COLO668 (cell line): ENCODE measurements at regions not wholly inside any gene's neighbourhood (a gene's known extent, or its start where the extent isn't known, plus 50 kb on each side); places are given as distances from the start of the nearest gene placed in this dataset.
"Not testable (repeated sequence)": the region's sequence is repeated elsewhere in the genome, so short reads cannot be mapped to it uniquely, and the experiment has no call there.

Experiments used
- DNase-seq: peaks from one replicate; lab custom pipeline; 2025; ENCODE audit not compliant: unreplicated experiment; lab: John Stamatoyannopoulos, UW

DNA sequence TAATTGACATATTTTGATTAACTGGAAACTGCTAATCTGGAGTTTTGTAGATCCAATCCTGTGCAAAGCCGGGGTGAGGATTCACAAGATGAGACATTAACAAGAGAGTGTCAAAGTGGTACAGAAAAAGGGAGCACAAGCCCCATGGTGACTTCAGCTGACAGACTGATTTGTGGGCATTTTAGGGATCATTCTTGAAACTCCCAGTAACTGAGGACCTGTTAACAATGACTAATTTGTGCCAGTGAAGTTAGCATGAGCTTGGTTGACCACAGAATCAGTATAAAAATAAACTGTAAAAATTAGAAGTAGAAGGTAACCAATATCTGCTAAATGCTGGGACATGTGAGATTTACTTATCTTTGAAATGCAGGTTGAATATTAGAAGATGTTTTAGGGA, 1578.3 kb downstream of the EFNA5 start:
- no peak for DNase-seq

DNA sequence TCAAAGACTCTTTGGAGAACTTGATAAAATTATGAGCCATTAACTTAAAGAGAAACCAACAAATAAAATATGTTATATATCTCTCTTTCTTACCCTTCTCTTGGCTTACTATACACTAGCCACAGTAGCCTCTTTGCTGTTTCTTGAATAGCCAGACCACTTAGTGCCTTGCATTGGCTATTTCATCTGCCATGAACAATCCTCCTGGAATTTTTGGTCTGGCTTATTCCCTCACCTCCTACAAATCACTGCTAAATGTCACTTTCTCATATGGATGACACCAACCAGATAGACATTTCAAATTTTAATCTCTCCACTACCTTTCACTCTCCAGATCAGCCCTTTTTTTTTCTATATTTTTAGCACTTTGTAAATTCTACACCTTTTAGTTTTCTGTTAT, 1581.7 kb downstream of the EFNA5 start:
- no peak for DNase-seq

DNA sequence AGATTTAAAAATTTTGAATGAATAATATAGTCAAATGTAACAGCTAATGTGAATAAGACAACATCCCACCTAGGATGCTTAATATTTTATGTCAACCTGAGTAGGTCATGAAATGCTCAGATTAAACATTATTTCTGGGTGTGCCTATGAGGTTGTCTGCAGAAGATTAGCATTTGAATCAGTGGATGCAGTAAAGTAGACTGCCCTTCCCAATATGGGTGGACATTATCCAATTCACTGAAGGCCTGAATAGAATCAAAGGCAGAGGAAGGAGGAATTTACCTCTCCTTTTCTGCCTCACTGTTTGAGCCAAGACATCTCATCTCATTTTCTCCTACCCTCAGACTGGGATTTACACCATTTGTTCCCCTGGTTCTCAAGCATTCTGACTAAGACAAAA, 1582.3 kb downstream of the EFNA5 start:
- DNase-seq: no peak

DNA sequence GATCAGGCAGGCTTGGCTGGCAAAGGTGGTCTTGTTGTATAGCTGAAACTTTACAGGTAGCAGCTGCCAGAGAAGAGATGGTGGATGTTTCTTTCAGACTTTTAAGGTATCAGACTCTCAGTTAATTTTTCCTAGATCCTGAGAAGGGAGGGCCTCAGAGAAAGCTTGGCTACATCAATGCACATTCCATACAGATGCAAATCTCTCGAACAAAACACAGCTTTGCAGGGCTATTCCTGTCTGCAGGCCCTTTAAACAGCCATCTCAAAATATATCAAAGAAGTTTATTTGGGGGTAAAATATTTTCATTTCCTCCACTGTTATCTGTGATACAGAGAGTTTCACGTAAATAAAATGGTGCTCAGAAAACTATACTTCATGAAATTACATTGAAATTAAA, 1584.4 kb downstream of the EFNA5 start:
- no peak for DNase-seq

DNA sequence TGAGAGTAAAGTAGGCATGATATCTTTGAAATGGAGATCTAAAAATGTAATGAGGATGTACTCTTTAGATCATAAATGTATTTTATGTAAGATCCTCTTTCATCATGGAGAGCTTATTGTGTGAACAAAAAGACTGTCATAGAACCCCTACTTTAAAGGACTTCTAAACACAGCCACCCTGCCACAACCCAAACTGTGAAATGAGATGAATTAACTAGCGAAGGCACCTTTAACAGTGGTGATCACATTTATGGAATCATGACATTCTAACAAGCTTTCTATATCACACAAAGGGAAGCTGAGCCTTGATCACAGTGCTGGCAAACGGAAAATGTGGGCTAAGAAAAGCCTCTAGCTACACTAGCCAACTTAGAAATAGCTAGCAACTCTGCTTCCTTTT, 1585.2 kb downstream of the EFNA5 start:
- no peak for DNase-seq

DNA sequence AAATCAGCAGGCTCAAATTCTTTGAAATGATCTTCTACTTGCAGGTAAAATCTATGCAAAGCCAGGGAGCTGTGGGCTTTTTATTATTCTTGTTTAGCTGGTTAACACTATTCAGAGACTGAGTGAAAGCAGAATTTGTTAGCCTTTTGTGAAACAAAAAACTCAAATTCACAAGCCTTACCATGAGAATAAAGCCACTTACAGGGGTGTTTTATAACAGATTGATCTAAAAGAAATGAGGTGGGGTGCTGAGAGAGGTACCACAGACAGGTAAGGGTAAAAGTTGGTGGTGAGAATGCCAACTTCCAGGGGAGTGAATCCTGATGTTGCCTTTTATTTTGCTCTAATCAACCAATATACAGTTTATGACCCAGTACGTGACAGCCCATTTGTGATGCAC, 1585.6 kb downstream of the EFNA5 start:
- no peak for DNase-seq

DNA sequence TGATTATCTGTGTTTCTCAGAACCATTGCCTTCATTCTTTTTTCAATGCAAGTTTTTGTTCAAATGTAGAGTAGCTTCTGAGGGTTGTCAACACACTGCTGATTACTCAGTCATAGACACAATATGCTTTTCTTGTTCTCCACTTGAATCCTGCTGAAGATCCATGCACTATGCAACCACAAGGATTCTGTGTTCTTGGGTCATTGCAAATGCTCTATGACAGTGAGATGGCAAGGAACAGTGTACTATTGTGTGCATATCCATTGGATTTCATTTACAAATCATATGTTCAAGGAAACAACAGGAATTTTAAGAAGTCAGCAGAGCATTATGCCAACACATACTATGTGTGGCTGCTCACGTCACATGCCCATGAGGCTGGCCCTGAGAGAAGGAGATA, 1590.2 kb downstream of the EFNA5 start:
- DNase-seq: no peak

DNA sequence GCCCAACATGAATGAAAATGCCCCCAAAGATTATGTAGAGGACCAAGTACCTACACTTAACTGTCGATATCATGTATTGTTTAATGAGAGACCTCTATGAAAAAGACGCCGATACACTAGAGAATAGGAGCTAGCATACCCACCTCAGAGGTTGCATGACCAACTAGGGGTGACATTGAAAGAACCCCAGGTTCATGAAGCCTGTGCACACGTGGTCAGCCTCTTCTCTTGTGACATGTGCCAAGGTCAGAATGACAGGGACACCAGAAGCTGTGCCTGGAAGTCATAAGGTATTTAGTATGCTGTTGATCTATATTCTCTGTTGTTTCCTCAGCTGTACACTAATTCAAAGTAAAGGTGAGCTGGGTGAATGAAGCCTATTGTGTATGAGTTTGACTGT, 1594.1 kb downstream of the EFNA5 start:
- peak; percentile 1 for DNase-seq

DNA sequence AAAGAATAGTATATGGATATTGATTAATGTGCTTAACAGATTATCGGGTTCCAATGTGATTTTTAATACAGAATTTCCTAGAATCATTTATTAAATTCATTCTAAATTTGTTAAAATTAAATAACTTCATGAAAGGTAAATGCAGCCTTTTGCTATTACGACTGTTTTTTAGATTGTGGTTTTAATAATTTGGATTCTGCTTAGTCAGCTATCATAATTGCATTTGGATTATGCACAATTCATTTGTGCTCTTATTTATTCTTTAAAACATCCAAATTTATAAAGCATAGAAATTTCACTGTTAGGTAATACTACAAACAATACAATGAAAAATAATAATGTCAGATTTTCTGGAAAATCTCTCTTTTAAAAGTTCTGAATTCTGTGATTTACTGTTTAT, 1598.5 kb downstream of the EFNA5 start:
- no peak for DNase-seq

DNA sequence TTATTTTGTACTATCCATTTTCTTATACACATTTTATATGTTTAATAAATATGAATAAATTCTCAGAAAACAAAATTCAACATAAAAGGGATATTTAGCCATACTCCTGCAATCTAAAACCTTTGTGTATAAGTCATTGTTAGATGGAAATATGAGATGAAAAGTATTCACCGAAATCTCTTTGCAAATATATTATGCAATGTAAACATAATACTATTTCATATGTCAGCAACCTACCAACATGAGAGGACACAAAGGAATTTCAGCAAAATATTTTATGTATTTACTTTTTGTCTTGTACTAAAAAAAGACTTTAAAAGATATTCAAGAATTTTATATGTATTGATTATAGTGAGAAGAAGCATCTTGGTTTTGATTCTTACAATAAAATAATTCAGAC, 1623.4 kb downstream of the EFNA5 start:
- DNase-seq: no peak

DNA sequence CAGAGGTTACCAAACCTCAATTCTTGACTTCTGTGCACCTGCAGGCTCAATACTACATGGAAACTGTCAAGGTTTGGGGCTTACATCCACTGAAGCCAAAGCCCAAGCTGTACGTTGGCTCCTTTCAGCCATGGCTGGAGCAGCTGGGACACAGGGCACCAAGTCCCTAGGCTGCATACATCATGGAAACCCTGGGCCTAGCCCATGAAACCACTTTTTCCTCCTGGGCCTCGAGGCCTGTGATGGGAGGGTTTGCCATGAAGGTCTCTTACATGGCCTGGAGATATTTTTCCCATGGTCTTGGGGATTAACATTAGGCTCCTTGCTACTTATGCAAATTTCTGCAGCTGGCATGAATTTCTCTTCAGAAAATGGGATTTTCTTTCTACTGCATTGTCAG, 1638.7 kb downstream of the EFNA5 start:
- DNase-seq: not testable (repeated sequence)

DNA sequence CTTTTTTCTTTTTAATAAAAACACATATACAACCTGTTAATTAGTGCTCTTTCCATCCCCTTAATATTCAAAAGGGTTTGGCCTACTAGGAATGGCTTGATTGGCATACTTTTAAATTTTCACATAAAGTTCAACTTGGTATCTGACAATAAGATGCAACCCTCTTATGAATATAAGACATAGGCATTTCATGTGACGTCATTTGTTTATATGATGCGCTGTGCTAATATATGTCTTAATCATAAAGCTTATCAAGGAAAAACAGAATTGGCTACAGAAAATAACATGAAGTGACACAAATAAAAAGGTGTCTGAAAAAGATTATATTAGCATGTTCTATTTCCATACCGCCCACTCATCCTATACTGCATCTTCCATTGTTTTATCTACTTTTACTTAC, 1642.4 kb downstream of the EFNA5 start:
- no peak for DNase-seq

DNA sequence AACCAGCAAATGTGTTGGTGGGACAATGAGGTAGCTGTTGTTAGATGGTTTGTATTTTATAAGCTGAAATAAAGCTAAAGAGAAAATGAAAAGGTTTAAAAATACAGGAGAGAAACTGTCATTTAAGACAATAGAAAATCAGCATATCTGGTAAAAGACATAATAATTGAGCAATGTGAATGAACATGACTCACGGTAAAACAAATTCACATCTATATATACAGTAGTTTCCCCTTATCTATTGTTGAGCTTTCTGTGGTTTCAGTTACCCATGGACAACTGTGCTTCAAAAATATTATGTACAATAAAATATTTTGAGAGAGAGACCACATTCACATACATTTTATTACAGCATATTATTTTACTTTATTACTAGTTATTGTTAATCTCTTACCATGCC, 1649.8 kb downstream of the EFNA5 start:
- no peak for DNase-seq

DNA sequence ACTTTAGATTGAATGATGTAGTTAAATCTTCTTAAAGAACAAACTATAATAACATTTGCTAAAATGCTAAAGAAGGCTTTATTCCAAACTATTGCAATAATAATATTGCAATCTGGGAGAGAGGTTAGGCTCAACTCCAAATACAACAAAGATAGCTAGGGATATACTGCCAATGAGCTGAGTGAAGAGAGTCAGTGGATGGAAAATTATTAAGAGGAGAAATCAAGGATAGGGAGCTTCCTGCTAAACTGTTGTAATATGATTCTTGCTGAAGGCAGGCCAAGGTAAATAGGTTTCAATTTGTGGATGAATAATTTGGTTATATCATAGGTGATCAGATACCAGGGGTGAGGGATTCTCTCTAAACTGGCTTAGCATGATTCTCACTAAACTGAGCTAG, 1651.5 kb downstream of the EFNA5 start:
- DNase-seq: no peak

DNA sequence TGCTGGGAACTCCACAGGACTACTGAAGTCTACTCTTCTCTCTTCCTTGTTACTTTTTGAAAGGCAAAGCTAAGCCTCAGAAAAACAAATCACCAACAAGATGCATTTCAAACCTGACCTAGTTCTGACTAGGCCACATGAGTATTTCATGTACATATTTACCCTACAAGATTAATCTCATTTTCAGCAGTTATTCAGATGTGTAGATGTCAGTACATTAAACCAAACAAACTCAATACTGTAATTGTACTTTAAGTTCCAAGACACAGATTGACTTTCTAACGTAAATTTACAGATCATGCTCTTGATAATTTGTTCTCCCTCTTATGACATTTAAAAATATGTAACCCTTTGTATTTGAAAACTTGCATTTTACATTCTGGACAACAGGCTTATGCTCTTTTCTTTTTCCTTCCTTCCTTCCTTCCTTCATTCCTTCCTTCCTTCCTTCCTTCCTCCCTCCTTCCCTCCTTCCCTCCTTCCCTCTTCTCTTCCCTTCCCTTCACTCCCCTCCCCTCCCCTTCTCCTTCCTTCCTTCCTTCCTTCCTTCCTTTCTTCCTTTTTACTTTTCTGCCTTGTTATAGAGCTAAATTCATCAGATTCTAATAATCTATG, 1653.4 kb downstream of the EFNA5 start:
- no peak for DNase-seq

DNA sequence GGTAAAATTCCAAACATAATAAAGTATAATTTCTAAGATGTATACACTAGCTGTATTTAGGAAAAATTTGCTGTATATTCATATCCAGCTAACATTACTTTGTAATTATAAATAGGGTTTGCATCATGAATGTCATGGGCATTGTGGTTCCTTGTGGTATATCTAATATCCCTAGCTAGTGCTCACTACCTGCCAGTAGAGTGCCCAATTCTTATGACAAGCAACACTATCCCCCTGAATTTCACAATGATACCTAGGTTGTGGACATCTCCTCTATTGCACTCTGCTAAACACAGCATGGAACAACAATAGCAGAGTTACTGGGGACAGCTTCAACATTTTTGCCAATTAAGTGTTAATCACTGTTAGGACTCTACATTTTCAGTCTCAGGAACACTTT, 1656.5 kb downstream of the EFNA5 start:
- no peak for DNase-seq

DNA sequence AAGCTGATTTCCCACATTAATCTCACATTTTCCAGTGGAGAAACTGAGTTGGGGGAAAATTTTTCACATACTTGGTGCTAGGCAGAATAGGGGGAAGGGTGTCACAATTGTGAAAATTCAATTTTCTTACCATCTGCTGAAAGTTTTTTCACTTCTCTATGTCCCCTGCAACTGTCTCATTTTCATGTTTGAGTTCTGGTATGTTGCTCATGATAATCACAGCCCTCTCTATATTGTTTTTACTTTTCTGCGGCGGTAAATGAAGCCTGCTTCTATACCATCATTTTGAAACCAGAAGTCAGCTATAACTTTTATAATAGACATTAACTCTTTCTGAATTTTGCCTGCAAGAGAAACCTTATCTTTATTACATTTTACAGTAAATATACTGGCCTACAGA, 1664.5 kb downstream of the EFNA5 start:
- no peak for DNase-seq

DNA sequence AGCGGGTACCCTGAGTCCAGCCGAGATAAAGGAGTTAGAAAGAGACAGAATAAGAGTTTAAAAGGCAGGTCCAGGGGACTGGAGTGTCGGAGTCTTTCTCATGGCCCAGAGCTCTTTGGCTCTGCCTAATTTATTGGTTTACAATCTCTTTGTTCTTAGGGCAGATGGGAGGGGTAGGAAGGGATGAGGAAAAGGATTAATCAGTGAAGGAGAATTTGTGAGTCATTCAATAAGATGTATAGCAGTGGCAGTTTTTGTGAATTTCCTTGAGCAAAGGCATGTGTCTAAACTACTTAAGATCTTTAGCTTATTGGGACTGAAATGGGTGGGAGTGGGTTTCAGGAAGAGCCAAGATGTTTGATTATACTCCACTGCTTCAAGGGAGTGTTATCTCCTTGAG, 1671.7 kb downstream of the EFNA5 start:
- DNase-seq: not testable (repeated sequence)

DNA sequence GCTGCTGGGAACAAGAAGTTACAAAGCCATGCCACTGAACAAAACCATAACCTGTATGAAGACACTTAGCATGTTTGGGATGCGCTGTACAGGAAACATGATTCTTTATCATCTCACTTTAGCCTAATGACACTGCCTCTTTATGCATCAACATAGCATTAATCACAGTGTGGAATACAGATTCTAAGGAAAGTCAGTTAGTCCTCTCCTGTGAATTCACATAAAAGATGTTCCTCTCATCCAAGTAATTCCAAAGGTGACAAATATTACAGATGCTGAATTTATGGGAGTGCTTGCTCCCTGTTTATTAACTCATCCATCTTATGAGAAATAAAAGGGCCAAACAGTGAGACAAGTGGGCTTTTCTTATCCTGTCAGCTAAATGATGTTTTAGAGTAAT, 1677.7 kb downstream of the EFNA5 start:
- no peak for DNase-seq

DNA sequence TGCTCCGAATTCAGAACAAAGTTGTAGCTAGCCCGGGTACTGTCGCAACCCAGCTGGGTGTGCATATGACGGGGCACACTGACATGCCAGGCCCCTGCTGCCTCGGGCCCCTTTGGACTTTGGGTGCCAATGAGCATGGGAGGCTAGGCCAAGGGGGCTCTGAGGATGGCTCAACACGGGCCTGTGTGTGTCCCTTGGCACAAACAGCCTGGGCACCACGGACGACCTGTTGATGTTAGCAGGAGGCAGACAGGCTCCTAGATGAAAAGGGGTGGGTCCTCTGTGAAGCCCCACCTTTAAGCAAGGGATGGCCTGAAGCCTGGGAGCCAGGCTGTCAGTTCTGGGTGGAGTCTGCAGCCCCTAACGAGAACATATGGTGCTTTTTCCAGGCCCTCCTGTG, 1688.2 kb downstream of the EFNA5 start:
- DNase-seq: no peak

DNA sequence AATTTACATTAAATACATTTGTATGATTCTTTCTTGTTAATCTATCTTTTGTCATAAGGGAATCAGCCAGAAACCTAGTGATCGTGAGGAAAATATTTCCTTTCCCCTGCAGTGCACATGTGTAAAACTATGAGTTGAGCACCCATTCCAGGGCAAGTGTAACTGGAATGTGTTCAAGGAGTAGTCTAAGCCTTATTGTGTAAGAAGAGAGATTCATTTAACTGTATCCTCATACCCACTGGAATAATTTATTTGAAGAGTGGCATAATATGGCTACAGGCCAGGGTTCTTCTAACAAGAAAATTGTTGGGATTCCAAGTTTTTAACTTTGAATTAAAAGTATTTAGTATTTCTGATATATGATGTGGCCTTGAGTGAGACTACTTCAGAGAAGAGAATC, 1692.7 kb downstream of the EFNA5 start:
- DNase-seq: no peak

DNA sequence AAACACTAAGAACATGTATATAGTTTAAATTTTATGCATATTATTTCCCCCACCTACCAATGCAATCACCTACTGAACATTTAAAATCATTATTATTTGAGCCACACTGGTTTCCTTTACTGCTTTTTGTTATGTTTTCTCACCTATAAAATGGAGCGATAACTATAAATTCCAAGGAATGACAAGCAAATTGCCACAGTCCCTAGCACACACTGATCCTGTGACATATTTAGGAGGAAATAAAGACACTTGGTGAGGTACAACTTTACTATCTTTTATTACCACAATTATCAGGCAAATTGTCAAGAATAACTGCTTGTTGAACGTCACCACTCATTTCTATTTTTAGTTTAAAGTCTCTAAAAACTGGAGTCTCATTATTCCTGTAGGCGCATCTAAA, 1693.6 kb downstream of the EFNA5 start:
- no peak for DNase-seq

DNA sequence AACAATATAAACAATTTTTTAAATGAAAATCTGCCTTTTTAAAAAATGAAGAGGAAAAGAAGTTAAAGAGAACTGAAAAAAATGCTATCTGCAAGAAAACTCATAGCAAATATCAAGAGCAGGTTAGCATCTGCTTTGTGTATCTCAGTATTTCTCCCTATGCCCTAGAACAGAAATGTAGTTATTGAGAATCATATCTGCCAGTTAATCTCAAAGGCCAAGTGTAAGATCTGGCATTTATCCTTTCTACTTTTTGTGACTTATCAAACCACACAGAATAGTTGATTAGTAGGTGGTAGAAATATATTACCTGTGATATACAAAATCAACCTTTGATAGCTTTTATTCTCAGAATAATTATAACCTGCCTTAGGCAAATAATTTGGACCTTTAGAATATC, 1699.8 kb downstream of the EFNA5 start:
- no peak for DNase-seq

DNA sequence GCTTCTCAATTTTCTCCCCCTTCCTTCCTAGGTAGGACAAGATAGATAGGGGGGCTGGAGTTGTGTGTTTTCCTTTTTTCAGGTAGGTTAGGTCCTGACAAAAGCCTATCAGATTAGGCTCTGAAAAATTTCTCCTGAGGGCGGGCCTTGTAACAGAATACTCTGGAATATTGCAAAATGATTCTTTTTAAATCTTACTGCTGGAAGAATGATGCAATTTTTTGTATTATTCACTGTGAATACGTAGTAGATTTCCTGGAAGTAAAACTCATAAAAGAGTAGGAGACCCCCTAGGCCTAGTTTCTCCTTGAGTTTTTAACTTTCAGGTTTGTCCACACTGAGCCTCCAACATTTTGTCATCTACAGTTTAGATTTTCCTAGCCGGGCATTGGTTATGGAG, 1701.8 kb downstream of the EFNA5 start:
- no peak for DNase-seq
